ENCODE measurements at regions not wholly inside any gene's neighbourhood (a gene's known extent, or its start where the extent isn't known, plus 50 kb on each side); places are given as distances from the start of the nearest gene placed in this dataset.

DNA sequence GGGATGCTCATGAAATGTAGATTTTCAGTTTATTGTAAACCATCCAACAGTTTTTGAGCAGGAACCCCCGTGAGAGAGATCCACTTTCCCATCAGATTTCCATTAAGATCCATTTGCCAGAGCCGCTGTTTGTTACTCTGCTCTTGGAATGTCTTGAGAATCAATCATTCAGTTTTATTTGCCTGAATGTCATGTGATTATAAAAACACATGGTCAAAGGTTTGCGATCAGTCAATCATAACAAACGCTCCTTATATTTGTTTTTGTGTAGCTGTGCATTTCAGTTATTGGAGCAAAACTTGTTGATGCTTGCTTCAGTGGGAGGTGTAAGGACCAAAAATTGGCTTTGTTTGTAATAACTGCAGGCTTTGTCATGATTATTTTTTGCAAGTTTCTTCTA lies 155.8 kb upstream of the RHOBTB1 start:
- 93 to 94% (median 93%) methylated on average over 4 of the region's 4 CpGs for WGBS, 4 donors
- no peaks in the 10 kb centered on the region for H3K27me3 ChIP-seq
- H3K4me3 ChIP-seq = no peak overlapping the region
- H3K27ac ChIP-seq = no peak overlapping the region
- no peaks in the 10 kb centered on the region for H3K36me3 ChIP-seq (replicated peaks in 1 of 2)
- intact Hi-C loops (cut with DNase I) = no loop called here
- H3K9me3 ChIP-seq (replicated peaks in 1 of 3) = no peaks in the 10 kb centered on the region
- no peak for DNase-seq
- H3K4me1 ChIP-seq (replicated peaks in 1 of 2) = peaks cover 0 to 3% of the 10 kb centered on the region in 2 donors
- TF ChIP-seq, protein P1, sequence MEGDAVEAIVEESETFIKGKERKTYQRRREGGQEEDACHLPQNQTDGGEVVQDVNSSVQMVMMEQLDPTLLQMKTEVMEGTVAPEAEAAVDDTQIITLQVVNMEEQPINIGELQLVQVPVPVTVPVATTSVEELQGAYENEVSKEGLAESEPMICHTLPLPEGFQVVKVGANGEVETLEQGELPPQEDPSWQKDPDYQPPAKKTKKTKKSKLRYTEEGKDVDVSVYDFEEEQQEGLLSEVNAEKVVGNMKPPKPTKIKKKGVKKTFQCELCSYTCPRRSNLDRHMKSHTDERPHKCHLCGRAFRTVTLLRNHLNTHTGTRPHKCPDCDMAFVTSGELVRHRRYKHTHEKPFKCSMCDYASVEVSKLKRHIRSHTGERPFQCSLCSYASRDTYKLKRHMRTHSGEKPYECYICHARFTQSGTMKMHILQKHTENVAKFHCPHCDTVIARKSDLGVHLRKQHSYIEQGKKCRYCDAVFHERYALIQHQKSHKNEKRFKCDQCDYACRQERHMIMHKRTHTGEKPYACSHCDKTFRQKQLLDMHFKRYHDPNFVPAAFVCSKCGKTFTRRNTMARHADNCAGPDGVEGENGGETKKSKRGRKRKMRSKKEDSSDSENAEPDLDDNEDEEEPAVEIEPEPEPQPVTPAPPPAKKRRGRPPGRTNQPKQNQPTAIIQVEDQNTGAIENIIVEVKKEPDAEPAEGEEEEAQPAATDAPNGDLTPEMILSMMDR (IDR thresholded peaks at IDR 0.05) = no peak
- TF ChIP-seq POLR2A (IDR thresholded peaks at IDR 0.05) = no peak

DNA sequence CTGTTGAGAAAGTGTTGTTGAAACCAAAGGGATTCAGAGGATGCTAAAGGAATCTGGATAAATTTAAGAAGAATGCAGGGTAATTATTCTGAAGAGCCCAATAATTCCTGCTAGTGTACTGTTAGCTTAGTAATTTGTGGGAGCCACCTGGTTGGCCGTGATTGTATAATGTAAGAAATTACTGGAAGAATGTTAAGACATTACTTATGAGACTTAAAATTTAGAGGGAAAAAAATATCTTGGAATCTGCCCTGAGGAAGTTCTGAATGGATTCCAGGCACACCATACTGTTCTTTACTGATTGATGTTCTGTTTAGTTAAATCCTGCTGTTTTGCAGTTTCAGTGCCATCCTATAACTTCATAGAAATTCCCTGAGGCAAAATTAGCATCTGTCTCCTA lies 155.0 kb upstream of the RHOBTB1 start:
- DNase-seq = no peak
- H3K27ac ChIP-seq = no peak overlapping the region
- H3K4me1 ChIP-seq (replicated peaks in 1 of 2) = peaks cover 0 to 3% of the 10 kb centered on the region in 2 donors
- WGBS, 4 donors = 86 to 95% (median 93%) methylated on average over 1 of the region's 1 CpG
- no peak overlapping the region for H3K4me3 ChIP-seq
- no peak for TF ChIP-seq POLR2A (IDR thresholded peaks at IDR 0.05)
- TF ChIP-seq, protein P1 (IDR thresholded peaks at IDR 0.05) = no peak
- H3K27me3 ChIP-seq = no peaks in the 10 kb centered on the region
- H3K9me3 ChIP-seq (replicated peaks in 1 of 3) = no peaks in the 10 kb centered on the region
- intact Hi-C loops (cut with DNase I) = no loop called here
- H3K36me3 ChIP-seq (replicated peaks in 1 of 2) = no peaks in the 10 kb centered on the region

DNA sequence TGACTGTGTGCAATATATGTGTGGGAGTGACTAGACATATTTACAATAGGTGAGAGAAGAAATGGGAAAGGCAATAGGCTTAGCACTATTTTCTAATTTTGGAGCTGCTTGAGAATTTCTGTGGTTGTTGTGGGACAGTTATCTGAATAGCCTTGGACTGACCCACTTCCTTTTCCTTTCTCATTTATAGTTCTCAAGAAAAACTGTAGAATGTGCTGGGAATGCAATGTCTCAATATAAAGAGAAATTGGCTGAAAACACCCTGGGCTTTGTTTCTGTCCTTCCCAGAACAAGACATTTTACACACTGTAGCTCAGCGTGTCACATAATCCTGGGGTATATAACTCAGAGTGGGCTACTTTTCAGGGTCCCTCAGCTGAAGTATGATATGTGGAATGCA lies 153.0 kb upstream of the RHOBTB1 start:
- WGBS, 4 donors = 56 to 90% (median 72%) methylated on average over 1 of the region's 1 CpG
- Histone ChIP-seq H3K36me3 (replicated peaks in 1 of 2) (no peaks in the 10 kb centered on the region), H3K4me3 (no peak overlapping the region), H3K4me1 (replicated peaks in 1 of 2) (peaks cover 0 to 3% of the 10 kb centered on the region in 2 donors), H3K27me3 (no peaks in the 10 kb centered on the region), H3K27ac (no peak overlapping the region), H3K9me3 (replicated peaks in 1 of 3) (no peaks in the 10 kb centered on the region)
- no peak for TF ChIP-seq POLR2A (IDR thresholded peaks at IDR 0.05)
- TF ChIP-seq, protein P1 (IDR thresholded peaks at IDR 0.05) = no peak
- intact Hi-C loops (cut with DNase I) = no loop called here
- no peak for DNase-seq

DNA sequence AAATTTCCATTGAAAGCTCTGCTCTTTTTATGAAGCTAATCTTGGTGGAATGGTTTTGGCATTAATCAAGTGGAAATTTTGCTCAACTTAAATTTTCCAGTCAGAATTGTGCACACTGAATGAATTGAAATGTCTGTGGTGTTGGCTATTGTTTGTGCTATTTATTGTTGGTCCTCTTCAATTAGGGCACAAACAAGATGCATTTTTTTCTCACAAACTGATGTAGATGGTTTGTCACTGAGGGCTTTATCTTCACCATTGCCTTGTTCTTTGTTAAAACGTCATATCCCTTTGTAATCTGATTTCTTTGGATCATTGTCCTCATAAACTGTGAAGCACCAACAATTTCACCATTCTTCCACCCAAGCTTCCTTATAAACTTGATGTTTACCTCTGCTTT lies 152.1 kb upstream of the RHOBTB1 start:
- no peak overlapping the region for H3K27ac ChIP-seq
- H3K9me3 ChIP-seq (replicated peaks in 1 of 3) = no peaks in the 10 kb centered on the region
- H3K36me3 ChIP-seq (replicated peaks in 1 of 2) = no peaks in the 10 kb centered on the region
- no peaks in the 10 kb centered on the region for H3K27me3 ChIP-seq
- H3K4me3 ChIP-seq = no peak overlapping the region
- WGBS, 4 donors = 60 to 77% (median 72%) methylated on average over 1 of the region's 1 CpG
- TF ChIP-seq, protein P1 (IDR thresholded peaks at IDR 0.05) = no peak
- no peak for TF ChIP-seq POLR2A (IDR thresholded peaks at IDR 0.05)
- no peak for DNase-seq
- intact Hi-C loops (cut with DNase I) = no loop called here
- H3K4me1 ChIP-seq (replicated peaks in 1 of 2) = peaks cover 0 to 3% of the 10 kb centered on the region in 2 donors
